ENCODE measurements at regions not wholly inside any gene's neighbourhood (a gene's known extent, or its start where the extent isn't known, plus 50 kb on each side); places are given as distances from the start of the nearest gene placed in this dataset.
"Not testable (repeated sequence)": the region's sequence is repeated elsewhere in the genome, so short reads cannot be mapped to it uniquely, and the experiment has no call there.

DNA sequence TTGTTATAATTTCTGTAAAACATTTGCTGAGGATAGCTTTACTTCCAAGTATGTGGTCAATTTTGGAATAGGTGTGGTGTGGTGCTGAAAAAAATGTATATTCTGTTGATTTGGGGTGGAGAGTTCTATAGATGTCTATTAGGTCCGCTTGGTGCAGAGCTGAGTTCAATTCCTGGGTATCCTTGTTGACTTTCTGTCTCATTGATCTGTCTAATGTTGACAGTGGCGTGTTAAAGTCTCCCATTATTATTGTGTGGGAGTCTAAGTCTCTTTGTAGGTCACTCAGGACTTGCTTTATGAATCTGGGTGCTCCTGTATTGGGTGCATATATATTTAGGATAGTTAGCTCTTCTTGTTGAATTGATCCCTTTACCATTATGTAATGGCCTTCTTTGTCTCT lies 56.4 kb upstream of the EHBP1 start:
- TF ChIP-seq, protein P1, sequence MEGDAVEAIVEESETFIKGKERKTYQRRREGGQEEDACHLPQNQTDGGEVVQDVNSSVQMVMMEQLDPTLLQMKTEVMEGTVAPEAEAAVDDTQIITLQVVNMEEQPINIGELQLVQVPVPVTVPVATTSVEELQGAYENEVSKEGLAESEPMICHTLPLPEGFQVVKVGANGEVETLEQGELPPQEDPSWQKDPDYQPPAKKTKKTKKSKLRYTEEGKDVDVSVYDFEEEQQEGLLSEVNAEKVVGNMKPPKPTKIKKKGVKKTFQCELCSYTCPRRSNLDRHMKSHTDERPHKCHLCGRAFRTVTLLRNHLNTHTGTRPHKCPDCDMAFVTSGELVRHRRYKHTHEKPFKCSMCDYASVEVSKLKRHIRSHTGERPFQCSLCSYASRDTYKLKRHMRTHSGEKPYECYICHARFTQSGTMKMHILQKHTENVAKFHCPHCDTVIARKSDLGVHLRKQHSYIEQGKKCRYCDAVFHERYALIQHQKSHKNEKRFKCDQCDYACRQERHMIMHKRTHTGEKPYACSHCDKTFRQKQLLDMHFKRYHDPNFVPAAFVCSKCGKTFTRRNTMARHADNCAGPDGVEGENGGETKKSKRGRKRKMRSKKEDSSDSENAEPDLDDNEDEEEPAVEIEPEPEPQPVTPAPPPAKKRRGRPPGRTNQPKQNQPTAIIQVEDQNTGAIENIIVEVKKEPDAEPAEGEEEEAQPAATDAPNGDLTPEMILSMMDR (IDR thresholded peaks at IDR 0.05; ENCODE audit: poor library complexity) = not testable (repeated sequence)
- TF ChIP-seq EZH2 (IDR thresholded peaks at IDR 0.05; ENCODE audit: borderline replicate concordance) = not testable (repeated sequence)

Measured in hepatocyte (in vitro differentiated cells).